PC-3 (cell line): ENCODE measurements at regions not wholly inside any gene's neighbourhood (a gene's known extent, or its start where the extent isn't known, plus 50 kb on each side); places are given as distances from the start of the nearest gene placed in this dataset.

Experiments
- ATAC-seq: fragments of 200-7000 bp; cut with Tn5 transposase; 2 replicates; pipeline ENCODE4 v1.9.1; 2020; ENCODE audit warnings: mild to moderate bottlenecking, moderate library complexity
- BruUV-seq: library from RNA; stranded (reverse); fragments of 400-500 nt; replicated peaks from 2 replicates; lab custom pipeline; 2021; lab: Mats Ljungman, UMichigan
- CTCF ChIA-PET: fragments of 300-600 bp; sonication (Branson Sonifier 250); formaldehyde crosslinking; loops from one replicate; lab custom pipeline; 2022; ENCODE audit warnings: antibody characterized with exemption; lab: Charles Lee
- POLR2A ChIA-PET: fragments of 300-600 bp; sonication (Branson Sonifier 250); formaldehyde crosslinking; loops from one replicate; lab custom pipeline; 2022; ENCODE audit warnings: antibody characterized with exemption; ENCODE audit not compliant: unreplicated experiment; lab: Charles Lee
- DNase-seq: peaks from one replicate; pipeline ENCODE4 v3.0.0-alpha.2; 2015
- H2AFZ ChIP-seq: fragments of 300-600 bp; sonication (generic); 2 replicates; pipeline ENCODE4 v1.6.0; 2016; ENCODE audit warnings: antibody characterized with exemption, low read length
- H3F3A ChIP-seq: fragments of 300-600 bp; sonication (generic); one replicate; pipeline ENCODE4 v1.6.0; 2017; ENCODE audit warnings: antibody characterized with exemption, low read length, control low read depth, mild to moderate bottlenecking; ENCODE audit not compliant: unreplicated experiment
- H3K27ac ChIP-seq: fragments of 300-600 bp; sonication (generic); 2 replicates; pipeline ENCODE4 v1.5.1; 2016; ENCODE audit warnings: mild to moderate bottlenecking, low read length
- H3K27me3 ChIP-seq: fragments of 300-600 bp; sonication (generic); 2 replicates; pipeline ENCODE4 v1.6.1; 2016; ENCODE audit warnings: low read length, mixed read lengths
- H3K36me3 ChIP-seq: fragments of 300-600 bp; sonication (generic); 2 replicates; pipeline ENCODE4 v1.6.1; 2016; ENCODE audit warnings: low read depth, mixed run types, low read length, mixed read lengths
- H3K4me1 ChIP-seq: fragments of 300-600 bp; sonication (generic); 2 replicates; pipeline ENCODE4 v1.5.1; 2016; ENCODE audit warnings: low read length; ENCODE audit not compliant: insufficient read depth
- H3K4me2 ChIP-seq: fragments of 300-600 bp; sonication (generic); 2 replicates; pipeline ENCODE4 v1.6.0; 2016; ENCODE audit warnings: low read length
- H3K4me3 ChIP-seq: fragments of 300-600 bp; sonication (generic); 2 replicates; pipeline ENCODE4 v1.5.1; 2016; ENCODE audit warnings: mild to moderate bottlenecking, low read length, mixed read lengths
- H3K79me2 ChIP-seq: fragments of 300-600 bp; sonication (generic); 2 replicates; pipeline ENCODE4 v1.6.1; 2017; ENCODE audit warnings: low read length, mixed read lengths
- H3K9ac ChIP-seq: fragments of 300-600 bp; sonication (generic); 2 replicates; pipeline ENCODE4 v1.6.0; 2016; ENCODE audit warnings: mild to moderate bottlenecking, low read length
- H3K9me2 ChIP-seq: fragments of 300-600 bp; sonication (generic); replicated peaks from 2 replicates; pipeline ENCODE4 v1.6.1; 2016; ENCODE audit warnings: mixed run types, low read length, mixed read lengths
- H3K9me3 ChIP-seq: fragments of 300-600 bp; sonication (generic); 2 replicates; pipeline ENCODE4 v1.6.1; 2016; ENCODE audit warnings: low read length, mixed read lengths
- H4K20me1 ChIP-seq: fragments of 300-600 bp; sonication (generic); 2 replicates; pipeline ENCODE4 v1.6.1; 2016; ENCODE audit warnings: low read length, mixed read lengths
- CTCF ChIP-seq: fragments of 300-600 bp; sonication (generic); conservative IDR thresholded peaks from 2 replicates; pipeline ENCODE4 v1.5.1; 2017; ENCODE audit warnings: antibody characterized with exemption, low read depth, mild to moderate bottlenecking, low read length
- EZH2 ChIP-seq: fragments of 300-600 bp; sonication (generic); IDR thresholded peaks from one replicate; pipeline ENCODE4 v1.6.1; 2017; ENCODE audit warnings: antibody characterized with exemption, mild to moderate bottlenecking, low read length; ENCODE audit not compliant: unreplicated experiment
- EZH2phosphoT487 ChIP-seq: fragments of 300-600 bp; sonication (generic); IDR thresholded peaks from 2 replicates; pipeline ENCODE4 v1.6.1; 2018; ENCODE audit warnings: mild to moderate bottlenecking, antibody characterized with exemption, low read length, borderline replicate concordance
- intact Hi-C: fragments of 100-400 bp; cut with micrococcal nuclease; formaldehyde crosslinking; loops from 2 replicates; pipeline ENCODE4 v1.9.0; 2023

GRCh38 chr16:22621586-22622155, 111.0 kb downstream of the NPIPB5 start:
- no peaks in the 10 kb centered on the region for H4K20me1 ChIP-seq
- BruUV-seq, result no TSS peak
- no peak overlapping the region for H2AFZ ChIP-seq
- no peaks in the 10 kb centered on the region for H3K36me3 ChIP-seq
- no peaks in the 10 kb centered on the region for H3K79me2 ChIP-seq
- intact Hi-C loops, result no loop called here
- H3K4me1 ChIP-seq, result peaks cover 6% of the 10 kb centered on the region
- no peaks in the 10 kb centered on the region for H3K27me3 ChIP-seq
- ChIA-PET CTCF (no interaction called here), POLR2A (no interaction called here)
- no peaks in the 10 kb centered on the region for H3F3A ChIP-seq
- no peaks in the 10 kb centered on the region for H3K9me3 ChIP-seq
- no peak overlapping the region for H3K9ac ChIP-seq
- ATAC-seq (no peak), DNase-seq (no peak)
- TF ChIP-seq EZH2phosphoT487 (no peak), EZH2 (no peak), CTCF (no peak)
- H3K27ac ChIP-seq, result no peak overlapping the region
- no peak overlapping the region for H3K4me3 ChIP-seq
- no peaks in the 10 kb centered on the region for H3K9me2 ChIP-seq
- no peak overlapping the region for H3K4me2 ChIP-seq

- POLR2A ChIA-PET, result no interaction called here
- H3K79me2 ChIP-seq, result no peaks in the 10 kb centered on the region
- H3K9ac ChIP-seq, result no peak overlapping the region
- H4K20me1 ChIP-seq, result no peaks in the 10 kb centered on the region
- ATAC-seq (no peak), DNase-seq (no peak)
- intact Hi-C loops, result no loop called here
- no peaks in the 10 kb centered on the region for H3K9me2 ChIP-seq
- no peak overlapping the region for H3K4me2 ChIP-seq
- no TSS peak for BruUV-seq
- TF ChIP-seq CTCF (no peak), EZH2 (no peak), EZH2phosphoT487 (no peak)
- CTCF ChIA-PET, result no interaction called here
- no peak overlapping the region for H3K27ac ChIP-seq
- H3K27me3 ChIP-seq, result no peaks in the 10 kb centered on the region
- no peaks in the 10 kb centered on the region for H3K9me3 ChIP-seq
- no peaks in the 10 kb centered on the region for H3F3A ChIP-seq
- H3K4me1 ChIP-seq, result peaks cover 6% of the 10 kb centered on the region
- H3K4me3 ChIP-seq, result no peak overlapping the region
- H3K36me3 ChIP-seq, result no peaks in the 10 kb centered on the region
- H2AFZ ChIP-seq, result no peak overlapping the region
Measured at GRCh38 chr16:22622703-22623102, 112.0 kb downstream of the NPIPB5 start.

GRCh38 chr16:22623351-22623781, 112.7 kb downstream of the NPIPB5 start:
- ATAC-seq (no peak), DNase-seq (no peak)
- H3K27me3 ChIP-seq, result no peaks in the 10 kb centered on the region
- H3K36me3 ChIP-seq, result no peaks in the 10 kb centered on the region
- TF ChIP-seq EZH2 (no peak), EZH2phosphoT487 (no peak), CTCF (no peak)
- H3K9me3 ChIP-seq, result no peaks in the 10 kb centered on the region
- H4K20me1 ChIP-seq, result no peaks in the 10 kb centered on the region
- BruUV-seq, result no TSS peak
- no peak overlapping the region for H3K4me3 ChIP-seq
- H3K27ac ChIP-seq, result no peak overlapping the region
- intact Hi-C loops, result no loop called here
- no peak overlapping the region for H3K9ac ChIP-seq
- no peak overlapping the region for H3K4me2 ChIP-seq
- POLR2A ChIA-PET, result no interaction called here
- peaks cover 6% of the 10 kb centered on the region for H3K4me1 ChIP-seq
- H2AFZ ChIP-seq, result no peak overlapping the region
- H3K9me2 ChIP-seq, result no peaks in the 10 kb centered on the region
- H3K79me2 ChIP-seq, result no peaks in the 10 kb centered on the region
- CTCF ChIA-PET, result no interaction called here
- H3F3A ChIP-seq, result no peaks in the 10 kb centered on the region
